ENCODE measurements at regions not wholly inside any gene's neighbourhood (a gene's known extent, or its start where the extent isn't known, plus 50 kb on each side); places are given as distances from the start of the nearest gene placed in this dataset.

DNA sequence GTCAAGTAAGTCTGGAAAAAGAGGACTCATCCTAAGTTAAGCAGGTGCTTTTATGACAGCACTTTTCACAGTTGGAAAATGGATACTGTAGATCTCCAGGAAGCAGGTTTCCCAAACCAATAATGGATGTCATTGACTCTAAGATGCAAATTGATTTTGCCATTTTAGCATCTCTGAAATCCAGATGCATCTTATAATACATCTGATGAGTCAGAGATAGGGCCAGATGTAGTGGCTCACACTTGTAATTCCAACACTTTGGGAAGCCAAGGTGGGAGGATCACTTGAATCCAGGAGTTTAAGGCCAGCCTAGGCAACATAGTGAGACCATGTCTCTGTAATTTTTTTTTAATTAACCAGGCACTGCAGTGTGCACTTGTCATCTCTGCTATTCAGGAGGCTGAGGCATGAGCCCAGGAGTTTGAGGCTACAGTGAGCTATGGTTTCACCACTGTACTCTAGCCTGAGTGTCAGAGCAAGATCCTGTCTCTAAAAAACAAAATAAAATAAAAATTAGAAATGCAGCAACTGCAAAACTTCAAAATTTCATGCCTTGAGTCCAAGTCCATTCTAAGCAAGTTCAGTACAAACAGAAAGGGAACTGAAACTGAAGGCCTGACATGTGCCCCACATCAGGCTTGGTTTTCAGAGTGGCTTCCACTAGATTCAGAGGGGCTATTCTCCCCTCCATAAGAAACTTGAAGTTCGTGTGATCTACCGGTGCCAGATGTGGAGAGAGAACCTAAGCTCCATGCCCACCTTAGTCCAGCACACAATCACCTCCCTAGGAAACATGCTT, 267.8 kb upstream of the NCKAP5 start:
- TF ChIP-seq ZNF331 (CRISPR knock-in tag; IDR thresholded peaks at IDR 0.05; ENCODE audit: low read depth) (no peak), EZH2 (IDR thresholded peaks at IDR 0.05; ENCODE audit: low read depth, unreplicated experiment) (no peak), EZH2phosphoT487 (IDR thresholded peaks at IDR 0.05; ENCODE audit: unreplicated experiment) (no peak), POLR2AphosphoS5 (IDR thresholded peaks at IDR 0.05; ENCODE audit: low read depth) (no peak), NANOG (IDR thresholded peaks at IDR 0.05; ENCODE audit: borderline replicate concordance) (no peak)
- TF ChIP-seq, protein P1, sequence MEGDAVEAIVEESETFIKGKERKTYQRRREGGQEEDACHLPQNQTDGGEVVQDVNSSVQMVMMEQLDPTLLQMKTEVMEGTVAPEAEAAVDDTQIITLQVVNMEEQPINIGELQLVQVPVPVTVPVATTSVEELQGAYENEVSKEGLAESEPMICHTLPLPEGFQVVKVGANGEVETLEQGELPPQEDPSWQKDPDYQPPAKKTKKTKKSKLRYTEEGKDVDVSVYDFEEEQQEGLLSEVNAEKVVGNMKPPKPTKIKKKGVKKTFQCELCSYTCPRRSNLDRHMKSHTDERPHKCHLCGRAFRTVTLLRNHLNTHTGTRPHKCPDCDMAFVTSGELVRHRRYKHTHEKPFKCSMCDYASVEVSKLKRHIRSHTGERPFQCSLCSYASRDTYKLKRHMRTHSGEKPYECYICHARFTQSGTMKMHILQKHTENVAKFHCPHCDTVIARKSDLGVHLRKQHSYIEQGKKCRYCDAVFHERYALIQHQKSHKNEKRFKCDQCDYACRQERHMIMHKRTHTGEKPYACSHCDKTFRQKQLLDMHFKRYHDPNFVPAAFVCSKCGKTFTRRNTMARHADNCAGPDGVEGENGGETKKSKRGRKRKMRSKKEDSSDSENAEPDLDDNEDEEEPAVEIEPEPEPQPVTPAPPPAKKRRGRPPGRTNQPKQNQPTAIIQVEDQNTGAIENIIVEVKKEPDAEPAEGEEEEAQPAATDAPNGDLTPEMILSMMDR (conservative IDR thresholded peaks at IDR 0.05; ENCODE audit: low read depth in 2 of 2) = no peak

Data from GM23338 (cell line).